Natural killer cell treated with Interleukin-12 subunit alpha and Interleukin-12 subunit beta and Interleukin-15 and Interleukin-18, amount 100 ng/mL, for 72 hours (primary cell): ENCODE measurements at regions not wholly inside any gene's neighbourhood (a gene's known extent, or its start where the extent isn't known, plus 50 kb on each side); places are given as distances from the start of the nearest gene placed in this dataset.
"Not testable (repeated sequence)": the region's sequence is repeated elsewhere in the genome, so short reads cannot be mapped to it uniquely, and the experiment has no call there.

Experiments used
- ATAC-seq, 2 donors: fragments of 150-1000 bp; cut with Tn5 transposase in 1 of 2; sonication (Bioruptor Pico), chemical (Tn5 transposase) in 1 of 2; 2 replicates each; pipeline ENCODE4 v1.10.0; 2021
- DNase-seq: peaks from one replicate; pipeline ENCODE4 v3.0.0; 2022; ENCODE audit warnings: low spot score
- H3K27ac Mint-ChIP-seq, 2 donors: 1 replicate in 1 of 2; 2 replicates in 1 of 2; pipeline ENCODE4 v1.8.0; 2022; ENCODE audit warnings: mixed read lengths in 2 of 2, mild to moderate bottlenecking in 1 of 2, moderate library complexity in 1 of 2
- H3K27me3 Mint-ChIP-seq, 2 donors: 1 replicate in 1 of 2; 2 replicates in 1 of 2; pipeline ENCODE4 v1.8.0; 2022; ENCODE audit warnings: mixed read lengths in 2 of 2
- H3K36me3 Mint-ChIP-seq: one replicate; pipeline ENCODE4 v1.8.0; 2022; ENCODE audit warnings: mixed read lengths
- H3K4me1 Mint-ChIP-seq, 2 donors: 1 replicate in 1 of 2; 2 replicates in 1 of 2; pipeline ENCODE4 v1.8.0; 2022; ENCODE audit warnings: low read depth in 2 of 2, mixed read lengths in 2 of 2, mild to moderate bottlenecking in 1 of 2
- H3K4me3 Mint-ChIP-seq: one replicate; pipeline ENCODE4 v1.8.0; 2022; ENCODE audit warnings: mixed read lengths
- H3K9me3 Mint-ChIP-seq: 2 replicates; pipeline ENCODE4 v1.8.0; 2022; ENCODE audit warnings: mixed read lengths

DNA sequence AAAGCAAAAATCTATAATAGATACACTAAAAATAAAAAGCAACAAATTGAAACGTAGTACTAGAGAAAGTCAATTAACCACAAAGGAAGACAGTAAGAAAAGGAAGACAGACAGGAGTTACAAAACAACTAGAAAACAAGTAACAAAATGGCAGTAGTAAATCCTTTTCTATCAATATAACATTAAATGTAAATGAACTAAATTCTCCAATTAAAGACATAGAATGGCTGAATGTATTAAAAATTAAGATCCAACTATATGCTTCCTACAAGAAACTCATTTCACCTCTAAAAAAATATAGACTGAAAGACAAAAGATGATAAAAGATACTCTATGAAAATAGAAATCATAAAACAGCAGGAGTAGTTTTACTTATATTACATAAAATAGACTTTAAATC lies 79.1 kb downstream of the CTH start:
- Mint-ChIP-seq H3K4me3 (no peak overlapping the region), H3K27ac (no peak overlapping the region), H3K9me3 (no peaks in the 10 kb centered on the region), H3K36me3 (no peaks in the 10 kb centered on the region), H3K27me3 (peaks cover 10 to 34% of the 10 kb centered on the region in 2 donors), H3K4me1 (no peaks in the 10 kb centered on the region)
- no peak for DNase-seq
- no peak for ATAC-seq

DNA sequence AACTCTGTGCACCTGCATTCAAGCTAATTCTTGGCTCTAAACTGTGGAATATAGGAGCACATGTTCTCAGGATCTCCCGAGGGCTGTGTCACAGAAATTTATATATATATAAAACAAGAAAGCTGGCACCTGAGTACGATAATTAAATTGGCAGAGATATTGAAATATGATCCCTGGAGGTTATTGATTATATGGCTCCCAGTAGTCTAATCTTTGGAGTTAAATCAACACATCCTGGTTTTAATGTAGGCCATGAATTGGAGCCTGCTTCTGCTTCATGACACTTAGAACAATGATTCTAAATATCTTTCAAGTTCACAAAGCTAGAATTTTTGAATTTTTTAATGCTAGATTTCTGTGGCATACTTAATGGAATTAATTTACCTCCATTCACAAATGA lies 84.3 kb downstream of the CTH start:
- no peak for DNase-seq
- no peak for ATAC-seq
- Mint-ChIP-seq H3K4me3 (no peak overlapping the region), H3K36me3 (no peaks in the 10 kb centered on the region), H3K9me3 (no peaks in the 10 kb centered on the region), H3K27me3 (peaks cover 5 to 15% of the 10 kb centered on the region in 2 donors), H3K27ac (no peak overlapping the region), H3K4me1 (no peaks in the 10 kb centered on the region)

DNA sequence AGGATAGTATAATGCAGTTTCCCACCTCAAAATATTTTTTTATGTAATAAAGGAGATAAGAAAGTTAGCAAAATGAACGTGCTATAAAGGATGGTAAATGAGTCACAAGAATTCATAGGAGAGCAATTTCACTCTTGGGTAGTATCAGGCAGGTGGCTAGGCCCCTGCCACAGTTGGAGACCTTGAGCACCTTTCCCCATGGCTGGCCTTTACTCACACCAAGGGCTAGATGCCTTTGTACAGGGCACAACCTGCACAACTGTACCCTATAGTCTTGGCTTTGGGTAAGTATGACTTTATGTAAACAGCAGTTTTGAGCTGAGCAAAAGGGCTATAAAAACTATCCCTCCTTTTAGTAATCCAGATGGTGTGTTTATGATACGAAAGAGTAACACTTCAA lies 85.1 kb downstream of the CTH start:
- ATAC-seq: no peak
- no peaks in the 10 kb centered on the region for H3K9me3 Mint-ChIP-seq

DNA sequence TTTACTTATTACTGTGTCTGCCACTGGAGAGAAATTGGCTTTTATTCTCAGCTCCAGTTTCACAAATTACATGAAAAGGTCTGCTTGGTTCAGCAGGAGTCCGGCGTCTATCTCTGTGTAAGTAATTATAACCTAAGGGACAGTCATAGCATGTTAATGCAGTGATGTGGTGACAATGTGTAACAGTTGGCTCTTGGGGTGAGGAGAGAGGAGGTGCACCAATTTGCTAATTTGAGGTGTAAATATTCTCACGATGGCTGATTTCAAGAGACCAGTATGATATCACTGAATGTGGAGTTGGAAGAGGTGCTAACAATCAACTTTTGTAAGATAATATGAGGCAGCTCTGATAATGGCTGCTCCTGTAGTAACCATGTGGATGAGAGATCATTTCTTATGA lies 86.1 kb downstream of the CTH start:
- no peak for ATAC-seq
- no peaks in the 10 kb centered on the region for H3K36me3 Mint-ChIP-seq
- H3K9me3 Mint-ChIP-seq: no peaks in the 10 kb centered on the region
- no peak overlapping the region for H3K4me3 Mint-ChIP-seq
- H3K27me3 Mint-ChIP-seq: peaks cover 5 to 6% of the 10 kb centered on the region in 2 donors
- no peak for DNase-seq
- H3K27ac Mint-ChIP-seq: no peak overlapping the region
- no peaks in the 10 kb centered on the region for H3K4me1 Mint-ChIP-seq

More for the DNA sequence above, 85.1 kb downstream of the CTH start:
- Mint-ChIP-seq H3K27me3 (peaks cover 5 to 9% of the 10 kb centered on the region in 2 donors), H3K36me3 (no peaks in the 10 kb centered on the region), H3K27ac (no peak overlapping the region), H3K4me1 (no peaks in the 10 kb centered on the region), H3K4me3 (no peak overlapping the region)
- DNase-seq: no peak

DNA sequence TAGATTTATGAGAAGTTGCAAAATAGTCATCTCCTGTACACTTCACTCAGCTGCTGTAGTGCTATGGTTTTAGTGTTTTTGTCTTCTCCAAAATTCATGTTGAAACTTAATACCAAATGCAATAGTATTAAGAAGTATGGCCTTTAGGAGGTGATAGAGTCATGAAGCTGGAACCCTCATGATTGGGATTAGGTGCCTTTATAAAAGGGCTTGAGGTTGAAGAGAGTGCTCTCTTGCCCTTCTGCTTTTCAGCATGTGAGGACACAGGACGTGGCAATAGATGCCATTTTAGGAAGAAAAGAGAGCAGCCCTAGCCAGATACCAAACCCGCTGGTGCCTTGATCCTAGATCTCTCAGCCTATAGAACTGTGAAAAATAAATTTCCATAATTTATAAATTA lies 87.6 kb downstream of the CTH start:
- Mint-ChIP-seq H3K9me3 (no peaks in the 10 kb centered on the region), H3K36me3 (no peaks in the 10 kb centered on the region), H3K4me1 (no peaks in the 10 kb centered on the region), H3K27ac (no peak overlapping the region), H3K27me3 (peaks cover 5 to 9% of the 10 kb centered on the region in 2 donors), H3K4me3 (no peak overlapping the region)
- DNase-seq (no peak), ATAC-seq (no peak)

DNA sequence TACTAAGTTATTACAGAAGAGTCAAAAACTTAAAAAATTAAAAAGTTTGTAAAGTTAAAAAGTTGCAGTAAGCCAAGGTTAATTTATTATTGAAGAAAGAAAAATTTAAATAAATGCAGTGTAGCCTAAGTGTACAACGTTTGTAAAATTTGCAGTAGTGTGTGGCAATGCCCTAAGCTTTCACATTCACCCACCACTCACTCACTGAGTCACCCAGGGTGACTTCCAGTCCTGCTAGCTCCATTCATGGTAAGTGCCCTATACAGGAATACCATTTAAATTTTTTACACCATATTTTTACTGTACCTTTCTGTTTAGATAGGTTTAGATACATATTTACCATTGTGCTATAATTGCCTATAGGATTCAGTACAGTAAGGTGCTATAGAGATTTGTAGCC lies 88.6 kb downstream of the CTH start:
- Mint-ChIP-seq H3K4me3 (no peak overlapping the region), H3K9me3 (no peaks in the 10 kb centered on the region), H3K36me3 (no peaks in the 10 kb centered on the region), H3K27ac (no peak overlapping the region), H3K4me1 (peaks cover 0 to 6% of the 10 kb centered on the region in 2 donors), H3K27me3 (peaks cover 5 to 9% of the 10 kb centered on the region in 2 donors)
- ATAC-seq (no peak), DNase-seq (no peak)

DNA sequence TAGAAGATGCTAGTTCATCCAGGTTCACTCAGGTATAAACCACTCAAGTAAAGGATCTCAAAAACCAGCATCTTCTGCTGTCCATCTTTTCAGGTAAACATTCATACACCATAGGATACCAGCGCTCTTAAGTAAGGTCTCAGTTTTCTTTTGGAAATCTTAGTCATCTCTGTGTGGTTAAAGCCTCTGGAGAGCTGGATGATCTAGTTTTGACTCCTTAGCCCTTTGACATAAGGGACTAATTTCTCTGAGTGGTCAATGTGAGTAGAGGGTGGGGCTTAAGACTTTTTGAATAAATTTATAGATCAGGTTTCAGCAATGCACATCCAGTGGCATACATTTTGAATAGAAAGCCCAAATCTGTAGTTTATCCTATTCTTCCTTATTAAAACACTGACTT lies 92.3 kb downstream of the CTH start:
- Mint-ChIP-seq H3K27ac (no peak overlapping the region), H3K36me3 (no peaks in the 10 kb centered on the region), H3K4me3 (no peak overlapping the region), H3K9me3 (no peaks in the 10 kb centered on the region), H3K4me1 (peaks cover 0 to 7% of the 10 kb centered on the region in 2 donors), H3K27me3 (peaks cover 8 to 14% of the 10 kb centered on the region in 2 donors)
- DNase-seq: no peak
- ATAC-seq: no peak

DNA sequence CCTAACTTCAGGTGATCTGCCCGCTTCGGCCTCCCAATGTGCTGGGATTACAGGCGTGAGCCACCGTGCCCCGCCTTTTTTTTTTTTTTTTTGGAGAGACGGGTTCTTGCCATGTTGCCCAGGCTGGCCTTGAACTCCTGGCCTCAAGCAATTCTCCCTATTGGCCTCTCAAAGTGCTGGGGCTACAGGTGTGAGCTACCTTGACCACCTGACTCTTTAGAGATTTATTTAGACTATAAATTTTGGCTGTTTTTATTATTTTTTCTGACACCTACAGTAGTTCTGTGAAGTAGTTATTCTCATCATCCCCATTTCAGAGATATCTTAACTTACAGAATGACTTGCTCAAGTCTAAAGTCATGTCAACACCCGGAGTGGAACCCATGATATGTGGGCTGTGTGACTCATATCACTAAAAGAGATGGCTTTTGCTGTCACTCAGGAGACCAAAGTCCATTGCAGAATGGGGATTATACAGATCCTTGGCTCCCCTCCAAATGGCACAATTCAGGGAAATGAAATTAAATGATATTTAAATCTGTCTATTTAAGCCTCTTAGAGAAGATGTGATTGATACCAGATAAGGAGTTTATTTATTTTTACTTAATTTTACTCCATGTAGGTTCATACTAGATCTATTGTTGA lies 93.2 kb downstream of the CTH start:
- Mint-ChIP-seq H3K27ac (no peak overlapping the region), H3K36me3 (no peaks in the 10 kb centered on the region), H3K9me3 (no peaks in the 10 kb centered on the region), H3K4me1 (peaks cover 0 to 7% of the 10 kb centered on the region in 2 donors), H3K27me3 (peaks cover 8 to 14% of the 10 kb centered on the region in 2 donors), H3K4me3 (peak overlapping the region; percentile 28)
- ATAC-seq (peak; percentile 75 to 84), DNase-seq (no peak)

DNA sequence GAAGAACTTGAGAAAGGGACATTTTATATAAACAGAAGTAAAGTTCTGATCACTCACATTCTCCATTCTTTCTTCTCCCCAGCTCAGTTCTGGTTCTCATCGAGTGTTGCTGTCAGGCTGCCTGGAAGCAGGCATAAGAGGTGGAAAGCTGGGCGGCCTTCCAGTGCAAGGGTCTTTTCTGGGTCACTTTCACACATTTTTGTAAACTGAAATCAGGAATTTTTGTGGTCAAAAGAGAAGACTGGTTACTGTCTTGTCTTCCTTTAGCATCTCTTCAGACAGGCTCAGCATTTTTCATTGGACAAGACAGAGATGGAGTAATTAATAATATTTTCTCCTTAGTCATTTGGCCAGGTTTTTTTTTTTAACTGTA lies 93.7 kb downstream of the CTH start:
- Mint-ChIP-seq H3K36me3 (no peaks in the 10 kb centered on the region), H3K4me3 (peak overlapping the region; percentile 28), H3K4me1 (peaks cover 0 to 7% of the 10 kb centered on the region in 2 donors), H3K27ac (no peak overlapping the region), H3K9me3 (no peaks in the 10 kb centered on the region), H3K27me3 (peaks cover 8 to 14% of the 10 kb centered on the region in 2 donors)
- ATAC-seq: no peak
- no peak for DNase-seq

DNA sequence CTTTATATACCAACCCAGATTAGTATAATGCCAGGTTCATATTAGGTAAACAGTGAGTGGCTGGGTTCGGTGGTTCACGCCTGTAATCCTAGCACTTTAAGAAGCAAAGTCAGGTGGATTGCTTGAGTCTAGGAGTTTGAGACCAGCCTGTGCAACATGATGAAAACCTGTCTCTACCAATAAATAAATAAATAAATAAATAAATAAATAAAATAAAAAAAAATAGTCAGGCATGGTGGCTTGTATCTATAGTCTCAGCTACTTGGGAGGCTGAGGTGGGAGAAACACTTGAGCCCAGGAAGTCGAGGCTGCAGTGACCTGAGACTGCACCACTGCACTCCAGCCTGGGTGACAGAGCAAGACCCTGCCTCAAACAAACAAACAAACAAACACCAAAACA lies 96.9 kb downstream of the CTH start:
- not testable (repeated sequence) for ATAC-seq, H3K9me3 Mint-ChIP-seq, DNase-seq, H3K36me3 Mint-ChIP-seq, H3K4me1 Mint-ChIP-seq, H3K4me3 Mint-ChIP-seq, H3K27ac Mint-ChIP-seq
- H3K27me3 Mint-ChIP-seq: peaks cover 7 to 22% of the 10 kb centered on the region in 2 donors

DNA sequence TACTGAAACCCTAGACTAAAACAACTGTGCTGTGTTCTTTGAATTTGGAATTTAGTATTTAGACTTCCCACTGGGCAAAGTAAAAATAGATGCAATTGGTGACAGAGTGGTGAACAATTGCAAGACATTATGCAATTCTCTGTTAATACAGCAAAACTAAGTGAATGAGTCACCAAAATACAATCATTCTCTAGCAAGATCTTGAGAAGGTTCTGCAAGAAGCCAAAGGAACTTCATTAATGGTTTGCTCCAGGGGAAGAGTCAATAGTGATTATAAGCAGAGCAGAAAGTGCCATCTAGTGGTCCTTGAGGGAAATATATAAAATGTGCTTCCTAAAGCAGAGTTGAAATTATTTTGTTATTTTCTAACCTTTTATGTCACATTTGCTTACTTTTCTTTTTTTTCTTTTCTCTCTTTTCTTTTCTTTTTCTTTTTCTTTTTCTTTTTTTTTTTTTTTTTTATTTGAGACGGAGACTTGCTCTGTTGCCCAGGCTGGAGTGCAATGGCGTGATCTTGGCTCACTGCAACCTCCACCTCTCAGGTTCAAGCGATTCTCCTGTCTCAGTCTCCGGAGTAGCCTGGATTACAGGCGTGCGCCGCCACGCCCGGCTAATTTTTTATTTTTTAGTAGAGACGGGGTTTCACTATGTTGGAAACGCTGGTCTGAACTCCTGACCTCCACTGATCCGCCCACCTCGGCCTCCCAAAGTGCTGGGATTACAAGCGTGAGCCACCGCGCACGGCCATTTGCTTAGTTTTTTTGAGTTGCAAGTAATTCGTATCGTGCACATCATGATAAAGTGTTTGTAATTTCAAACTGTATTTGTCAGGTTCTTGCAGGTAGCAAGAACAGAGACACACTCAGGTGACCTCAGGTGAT lies 99.2 kb downstream of the CTH start:
- no peaks in the 10 kb centered on the region for H3K4me1 Mint-ChIP-seq
- no peak overlapping the region for H3K4me3 Mint-ChIP-seq
- H3K27ac Mint-ChIP-seq: no peak overlapping the region
- no peaks in the 10 kb centered on the region for H3K36me3 Mint-ChIP-seq
- peaks cover 7 to 22% of the 10 kb centered on the region in 2 donors for H3K27me3 Mint-ChIP-seq
- H3K9me3 Mint-ChIP-seq: no peaks in the 10 kb centered on the region
- peak; percentile 61 to 75 for ATAC-seq
- no peak for DNase-seq

DNA sequence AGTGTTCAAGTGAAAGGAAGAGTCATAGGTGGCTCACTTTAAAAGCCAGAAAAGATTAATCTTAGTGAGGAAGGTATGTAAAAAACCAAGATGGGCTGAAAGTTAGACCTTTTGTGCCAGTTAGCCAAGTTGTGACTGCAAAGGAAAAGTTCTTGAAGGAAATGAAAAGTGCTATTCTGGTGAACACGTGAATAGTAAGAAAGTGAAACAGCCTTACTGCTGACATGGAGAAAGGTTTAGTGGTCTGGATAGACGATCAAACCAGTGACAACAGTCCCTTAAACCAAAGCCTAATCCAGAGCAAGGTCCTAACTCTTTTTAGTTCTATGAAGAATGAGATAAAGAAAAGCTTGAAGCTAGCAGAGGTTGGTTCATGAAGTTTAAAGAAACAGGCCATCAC lies 106.4 kb downstream of the CTH start:
- Mint-ChIP-seq H3K27me3 (peaks cover 8 to 9% of the 10 kb centered on the region in 2 donors), H3K9me3 (no peaks in the 10 kb centered on the region), H3K36me3 (no peaks in the 10 kb centered on the region), H3K4me3 (no peak overlapping the region), H3K27ac (no peak overlapping the region), H3K4me1 (no peaks in the 10 kb centered on the region)
- DNase-seq (no peak), ATAC-seq (no peak)

DNA sequence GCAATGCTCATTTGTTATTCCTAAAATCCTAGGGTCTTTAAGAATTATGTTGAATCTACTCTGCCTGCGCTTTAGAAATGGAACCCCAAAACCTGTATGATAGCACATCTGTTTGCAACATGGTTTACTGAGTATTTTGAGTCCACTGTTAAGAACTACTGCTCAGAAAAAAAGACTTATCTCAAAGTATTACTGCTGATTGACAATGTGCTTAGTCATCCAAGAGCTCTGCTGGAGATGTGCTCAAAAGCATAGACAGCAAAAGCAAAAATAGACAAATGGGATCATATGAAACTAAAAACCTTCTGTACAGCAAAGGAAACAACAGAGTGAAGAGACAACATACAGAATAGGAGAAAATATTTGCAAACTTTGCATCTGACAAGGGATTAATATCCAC lies 107.0 kb downstream of the CTH start:
- H3K4me1 Mint-ChIP-seq: no peaks in the 10 kb centered on the region
- DNase-seq (no peak), ATAC-seq (no peak)
- peaks cover 11 to 12% of the 10 kb centered on the region in 2 donors for H3K27me3 Mint-ChIP-seq
- no peak overlapping the region for H3K27ac Mint-ChIP-seq
- H3K9me3 Mint-ChIP-seq: no peaks in the 10 kb centered on the region
- no peak overlapping the region for H3K4me3 Mint-ChIP-seq
- H3K36me3 Mint-ChIP-seq: no peaks in the 10 kb centered on the region

DNA sequence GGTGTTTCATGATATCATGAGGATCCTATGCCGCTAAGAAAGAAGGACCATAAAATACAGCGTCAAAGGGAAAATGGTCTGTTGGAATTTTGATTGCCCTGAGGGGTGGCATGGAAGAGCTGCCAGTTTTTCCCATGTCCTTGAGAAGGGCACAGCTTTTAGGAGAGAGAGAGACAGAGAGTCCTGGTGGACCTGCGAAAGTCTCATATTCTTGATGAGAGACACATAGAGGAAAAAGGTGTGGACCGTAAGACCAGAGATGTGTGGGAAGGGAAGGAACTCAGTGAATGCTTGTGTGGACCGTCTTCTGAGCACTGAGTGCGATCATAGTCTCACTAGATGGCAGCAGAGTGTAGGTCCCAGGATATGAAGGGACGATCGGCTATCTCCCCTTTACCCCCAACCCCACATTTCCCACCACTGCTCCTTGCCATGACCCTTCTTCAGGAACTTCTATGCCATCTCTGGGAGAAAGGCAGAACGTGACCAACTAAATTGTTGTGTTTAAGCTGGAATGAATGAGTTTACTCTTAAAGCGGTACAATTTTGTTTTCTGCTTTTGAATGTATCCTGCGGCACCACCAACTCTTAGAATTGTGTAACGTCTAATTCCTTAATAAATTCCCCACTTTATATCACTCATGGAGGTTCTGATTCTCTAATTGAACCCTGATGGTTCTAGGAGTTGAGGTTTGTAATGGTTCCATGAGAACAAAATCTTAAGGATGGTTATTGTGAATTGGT lies 117.7 kb downstream of the CTH start:
- peak; percentile 60 for DNase-seq

More for the DNA sequence above, 117.7 kb downstream of the CTH start:
- Mint-ChIP-seq H3K27me3 (peaks cover 24 to 36% of the 10 kb centered on the region in 2 donors), H3K4me3 (no peak overlapping the region), H3K27ac (no peak overlapping the region), H3K4me1 (peaks cover 0 to 6% of the 10 kb centered on the region in 2 donors), H3K36me3 (no peaks in the 10 kb centered on the region), H3K9me3 (no peaks in the 10 kb centered on the region)
- peak in 1 of 2 donors; percentile 69 for ATAC-seq
